ENCODE measurements at regions not wholly inside any gene's neighbourhood (a gene's known extent, or its start where the extent isn't known, plus 50 kb on each side); places are given as distances from the start of the nearest gene placed in this dataset.

GRCh38 chr10:94240491-94240890 lies 122.2 kb downstream of the NOC3L start:
- no peak overlapping the region for H3K4me3 ChIP-seq (ENCODE audit: extremely low read depth in 1 of 4, insufficient read depth in 2 of 4, low read depth in 3 of 4, low read length in 4 of 4)
- no peak overlapping the region for H3K4ac ChIP-seq (replicated peaks; ENCODE audit: insufficient read length, low read depth, low read length)
- ChIA-PET CTCF (ENCODE audit: partially characterized antibody) (no interaction called here), POLR2A (ENCODE audit: partially characterized antibody) (no interaction called here)
- no peak overlapping the region for H3K18ac ChIP-seq (ENCODE audit: extremely low read depth, low read length)
- H3K23ac ChIP-seq (ENCODE audit: insufficient read length) = no peak overlapping the region
- DNase-seq (ENCODE audit: low read depth in 1 of 2, low spot score in 2 of 2) = no peak
- H2BK5ac ChIP-seq (ENCODE audit: low read depth, low read length) = no peak overlapping the region
- no peak overlapping the region for H4K91ac ChIP-seq (replicated peaks; ENCODE audit: insufficient read length, low read length)
- H3K9ac ChIP-seq (replicated peaks in 1 of 4; ENCODE audit: extremely low read depth in 1 of 4, low read depth in 3 of 4, low read length in 3 of 4) = no peak overlapping the region
- no peak overlapping the region for H3K4me2 ChIP-seq (ENCODE audit: insufficient read depth in 1 of 2, low read depth in 2 of 2, low read length in 2 of 2)
- no peaks in the 10 kb centered on the region for H3K23me2 ChIP-seq (ENCODE audit: low read depth, low read length)
- no peaks in the 10 kb centered on the region for H3K36me3 ChIP-seq (ENCODE audit: control insufficient read depth in 2 of 4, insufficient read depth in 4 of 4, low read length in 3 of 4)
- H3K79me2 ChIP-seq (ENCODE audit: control insufficient read depth in 1 of 2, insufficient read depth in 2 of 2, low read length in 2 of 2) = no peaks in the 10 kb centered on the region
- H2BK20ac ChIP-seq (ENCODE audit: low read length) = no peak overlapping the region
- no peak overlapping the region for H4K5ac ChIP-seq (ENCODE audit: insufficient read length, low read depth, low read length)
- peaks cover 0 to 1% (median 0%) of the 10 kb centered on the region in 4 experiments; a peak in 2 of 7 replicates for H3K27me3 ChIP-seq (replicated peaks in 1 of 4; ENCODE audit: control insufficient read depth in 3 of 4, extremely low read depth in 1 of 4, insufficient read depth in 3 of 4, low read length in 3 of 4)
- no peak overlapping the region for H2BK120ac ChIP-seq (replicated peaks; ENCODE audit: low read depth, low read length)
- no peak for FAIRE-seq
- H3K27ac ChIP-seq (ENCODE audit: low read depth, low read length) = no peak overlapping the region
- H3K56ac ChIP-seq (replicated peaks; ENCODE audit: insufficient read length, low read depth, low read length) = no peak overlapping the region
- H4K8ac ChIP-seq (ENCODE audit: extremely low read depth, insufficient read depth, low read length) = no peak overlapping the region
- H3K9me3 ChIP-seq (ENCODE audit: insufficient read depth in 2 of 2, low read depth in 1 of 2, low read length in 1 of 2) = no peaks in the 10 kb centered on the region
- H3K4me1 ChIP-seq (replicated peaks in 1 of 4; ENCODE audit: control insufficient read depth in 3 of 4, insufficient read depth in 4 of 4, low read length in 3 of 4) = no peaks in the 10 kb centered on the region
- H3K79me1 ChIP-seq (ENCODE audit: low read depth, low read length) = no peaks in the 10 kb centered on the region
- no peak overlapping the region for H2BK15ac ChIP-seq (ENCODE audit: low read length)
- no peak overlapping the region for H2AK5ac ChIP-seq (ENCODE audit: low read depth, low read length)
- H3K14ac ChIP-seq (ENCODE audit: insufficient read length) = no peak overlapping the region
- WGBS, 2 experiments (ENCODE audit: extremely low coverage in 1 of 2, insufficient coverage in 1 of 2, insufficient read length in 1 of 2, insufficient replicate concordance in 2 of 2, low coverage in 1 of 2, low lambda C conversion rate in 2 of 2, missing lambda C conversion rate in 1 of 2) = 81% methylated on average over 5 of the region's 5 CpGs; no CpG with 5 or more reads in 1 of the 2 experiments
- no peaks in the 10 kb centered on the region for H4K20me1 ChIP-seq (replicated peaks in 1 of 2; ENCODE audit: control insufficient read depth in 1 of 2, insufficient read depth in 2 of 2, low read length in 2 of 2)
- no peak overlapping the region for H2BK12ac ChIP-seq (ENCODE audit: low read depth, low read length)
- no peak overlapping the region for H2AFZ ChIP-seq (ENCODE audit: low read length)
- TF ChIP-seq KDM4A (IDR thresholded peaks at IDR 0.05; ENCODE audit: low read depth, low read length, severe bottlenecking) = no peak
- no peak for TF ChIP-seq NRF1 (IDR thresholded peaks at IDR 0.05; ENCODE audit: low read depth, low read length)
- TF ChIP-seq NANOG (IDR thresholded peaks at IDR 0.05; ENCODE audit: insufficient read depth, low read depth, low read length, poor library complexity, severe bottlenecking) = no peak
- TF ChIP-seq E2F6 (IDR thresholded peaks at IDR 0.05) = no peak
- no peak for TF ChIP-seq POU5F1 (IDR thresholded peaks at IDR 0.05; ENCODE audit: low read depth, low read length)
- TF ChIP-seq EP300 (IDR thresholded peaks at IDR 0.05; ENCODE audit: borderline replicate concordance in 1 of 2, low read depth in 2 of 2, low read length in 2 of 2) = no peak
- no peak for TF ChIP-seq GABPA (IDR thresholded peaks at IDR 0.05; ENCODE audit: borderline replicate concordance, insufficient read depth, low read length)
- TF ChIP-seq RFX5 (IDR thresholded peaks at IDR 0.05; ENCODE audit: borderline replicate concordance, low read depth, low read length) = no peak
- TF ChIP-seq MAX (IDR thresholded peaks at IDR 0.05) = no peak
- TF ChIP-seq RAD21 (IDR thresholded peaks at IDR 0.05 in 1 of 2, conservative IDR thresholded peaks at IDR 0.05 in 1 of 2; ENCODE audit: low read depth in 2 of 2, low read length in 2 of 2) = no peak
- no peak for TF ChIP-seq TCF12 (IDR thresholded peaks at IDR 0.05; ENCODE audit: low read depth, low read length)

Measured in H1 (cell line).